WTC11 (cell line): ENCODE measurements at regions not wholly inside any gene's neighbourhood (a gene's known extent, or its start where the extent isn't known, plus 50 kb on each side); places are given as distances from the start of the nearest gene placed in this dataset.

Experiments used
- ATAC-seq: fragments of 200-7000 bp; cut with Tn5 transposase; 2 replicates; pipeline ENCODE4 v1.10.0; 2021; ENCODE audit warnings: mild to moderate bottlenecking, moderate library complexity
- CTCF ChIA-PET: fragments of 300-600 bp; sonication (Branson Sonifier 250); formaldehyde crosslinking; loops from one replicate; lab custom pipeline; 2021; ENCODE audit warnings: antibody characterized with exemption; lab: Charles Lee
- POLR2A ChIA-PET: fragments of 350-600 bp; sonication (Branson Sonifier 250); formaldehyde crosslinking; loops from one replicate; lab custom pipeline; 2021; ENCODE audit warnings: antibody characterized with exemption; lab: Charles Lee
- DNase-seq: peaks from one replicate; pipeline ENCODE4 v3.0.0; 2021; ENCODE audit warnings: low spot score
- H3K27ac Mint-ChIP-seq: 2 replicates; pipeline ENCODE4 v1.8.0; 2021; ENCODE audit warnings: mixed read lengths
- H3K27me3 Mint-ChIP-seq: 2 replicates; pipeline ENCODE4 v1.8.0; 2021; ENCODE audit warnings: low read depth, mild to moderate bottlenecking, moderate library complexity, mixed read lengths
- H3K36me3 Mint-ChIP-seq: 2 replicates; pipeline ENCODE4 v1.8.0; 2021; ENCODE audit warnings: mixed read lengths
- H3K4me1 Mint-ChIP-seq: 2 replicates; pipeline ENCODE4 v1.8.0; 2022; ENCODE audit warnings: mixed read lengths
- H3K4me3 Mint-ChIP-seq: 2 replicates; pipeline ENCODE4 v1.8.0; 2021; ENCODE audit warnings: mild to moderate bottlenecking, moderate library complexity, mixed read lengths
- H3K9me3 Mint-ChIP-seq: 2 replicates; pipeline ENCODE4 v1.8.0; 2021; ENCODE audit warnings: mixed read lengths
- CBFB ChIP-seq: sonication (generic); formaldehyde crosslinking; IDR thresholded peaks from 2 replicates; pipeline ENCODE4 v1.8.1; 2022; ENCODE audit warnings: mild to moderate bottlenecking, low read depth, missing genetic modification reagents
- ELF4 ChIP-seq: sonication (generic); formaldehyde crosslinking; IDR thresholded peaks from 2 replicates; pipeline ENCODE4 v1.8.1; 2022; ENCODE audit warnings: low read depth, mild to moderate bottlenecking, moderate library complexity, missing genetic modification reagents
- FOXJ3 ChIP-seq: sonication (generic); formaldehyde crosslinking; IDR thresholded peaks from 2 replicates; pipeline ENCODE4 v1.9.0; 2021; ENCODE audit warnings: missing genetic modification reagents, mild to moderate bottlenecking, borderline replicate concordance
- JUN ChIP-seq: sonication (generic); formaldehyde crosslinking; IDR thresholded peaks from 2 replicates; pipeline ENCODE4 v1.8.0; 2023; ENCODE audit warnings: mild to moderate bottlenecking, missing genetic modification reagents
- MYBL2 ChIP-seq: sonication (generic); formaldehyde crosslinking; IDR thresholded peaks from 2 replicates; pipeline ENCODE4 v1.8.1; 2023; ENCODE audit warnings: mild to moderate bottlenecking, moderate library complexity, missing genetic modification reagents
- NFYB ChIP-seq: sonication (generic); formaldehyde crosslinking; conservative IDR thresholded peaks from 2 replicates; pipeline ENCODE4 v1.8.0; 2022; ENCODE audit warnings: low read depth, missing genetic modification reagents
- PRRX2 ChIP-seq: fragments of 250-450 bp; sonication (Bioruptor Pico); IDR thresholded peaks from 2 replicates; pipeline ENCODE4 v1.8.0; 2021; ENCODE audit warnings: mild to moderate bottlenecking
- SP1 ChIP-seq: sonication (generic); formaldehyde crosslinking; conservative IDR thresholded peaks from 2 replicates; pipeline ENCODE4 v1.8.1; 2022; ENCODE audit warnings: missing genetic modification reagents
- TEAD1 ChIP-seq: sonication (generic); formaldehyde crosslinking; IDR thresholded peaks from 2 replicates; pipeline ENCODE4 v1.8.0; 2022; ENCODE audit warnings: mild to moderate bottlenecking, missing genetic modification reagents
- TP53 ChIP-seq: sonication (generic); formaldehyde crosslinking; IDR thresholded peaks from 2 replicates; pipeline ENCODE4 v1.8.1; 2023; ENCODE audit warnings: mild to moderate bottlenecking, missing genetic modification reagents
- ZNF416 ChIP-seq: fragments of 250-450 bp; sonication (Bioruptor Pico); IDR thresholded peaks from 2 replicates; pipeline ENCODE4 v1.9.0; 2021; ENCODE audit warnings: mild to moderate bottlenecking, inconsistent platforms
- TF ChIP-seq, protein P1 (sequence below): fragments of 250-450 bp; sonication (Bioruptor Pico); IDR thresholded peaks from 2 replicates; pipeline ENCODE4 v1.9.0; 2021; ENCODE audit warnings: mild to moderate bottlenecking
- TF ChIP-seq, protein P2 (sequence below): fragments of 250-450 bp; sonication (Bioruptor Pico); IDR thresholded peaks from 2 replicates; pipeline ENCODE4 v1.9.0; 2021; ENCODE audit warnings: mild to moderate bottlenecking, borderline replicate concordance
- TF ChIP-seq, protein P3 (sequence below): sonication (generic); formaldehyde crosslinking; IDR thresholded peaks from 2 replicates; pipeline ENCODE4 v1.8.0; 2022; ENCODE audit warnings: mild to moderate bottlenecking, missing genetic modification reagents
- TF ChIP-seq, protein P4 (sequence below): fragments of 200-600 bp; IDR thresholded peaks from 2 replicates; pipeline ENCODE4 v1.8.0; 2022; ENCODE audit warnings: antibody characterized with exemption
- TF ChIP-seq, protein P5 (sequence below): sonication (generic); formaldehyde crosslinking; IDR thresholded peaks from 2 replicates; pipeline ENCODE4 v1.8.0; 2023; ENCODE audit warnings: missing genetic modification reagents, mild to moderate bottlenecking, borderline replicate concordance
- TF ChIP-seq, protein P6 (sequence below): fragments of 250-450 bp; sonication (Bioruptor Pico); conservative IDR thresholded peaks from 2 replicates; pipeline ENCODE4 v1.9.0; 2021; ENCODE audit warnings: mild to moderate bottlenecking
- TF ChIP-seq, protein P7 (sequence below): sonication (generic); formaldehyde crosslinking; IDR thresholded peaks from 2 replicates; pipeline ENCODE4 v1.8.0; 2022; ENCODE audit warnings: mild to moderate bottlenecking, missing genetic modification reagents
- TF ChIP-seq, protein P8 (sequence below): sonication (generic); formaldehyde crosslinking; IDR thresholded peaks from 2 replicates; pipeline ENCODE4 v1.8.1; 2022; ENCODE audit warnings: low read depth, mild to moderate bottlenecking, moderate library complexity, missing genetic modification reagents, borderline replicate concordance

DNA sequence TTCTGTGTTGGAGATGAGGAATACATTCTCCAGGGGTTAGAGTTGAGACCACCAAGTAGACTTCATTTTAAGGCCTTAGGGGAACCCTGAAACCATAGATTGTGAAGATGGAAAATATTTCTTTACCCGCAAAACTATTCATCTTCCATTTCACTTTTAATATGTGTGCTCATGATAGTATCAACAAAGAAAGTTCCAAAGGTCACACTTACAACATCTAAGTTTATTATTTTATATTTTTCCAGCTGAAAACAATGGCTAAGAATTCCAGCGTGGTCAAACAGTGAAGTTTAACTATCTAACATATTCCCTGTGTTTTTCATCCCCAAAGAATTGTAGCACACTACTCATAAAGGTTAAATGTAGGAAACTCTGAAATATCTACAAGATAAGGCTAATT, 214.5 kb upstream of the GIMD1 start:
- POLR2A ChIA-PET, result no interaction called here
- TF ChIP-seq, protein P1, sequence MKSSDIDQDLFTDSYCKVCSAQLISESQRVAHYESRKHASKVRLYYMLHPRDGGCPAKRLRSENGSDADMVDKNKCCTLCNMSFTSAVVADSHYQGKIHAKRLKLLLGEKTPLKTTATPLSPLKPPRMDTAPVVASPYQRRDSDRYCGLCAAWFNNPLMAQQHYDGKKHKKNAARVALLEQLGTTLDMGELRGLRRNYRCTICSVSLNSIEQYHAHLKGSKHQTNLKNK, result no peak
- TF ChIP-seq ELF4 (no peak), TP53 (CRISPR knock-in tag) (no peak), MYBL2 (no peak), NFYB (CRISPR knock-in tag) (no peak), CBFB (CRISPR knock-in tag) (no peak), ZNF416 (CRISPR knock-in tag) (no peak), JUN (CRISPR knock-in tag) (no peak), SP1 (CRISPR knock-in tag) (no peak), PRRX2 (CRISPR knock-in tag) (no peak), FOXJ3 (CRISPR knock-in tag) (no peak), TEAD1 (CRISPR knock-in tag) (no peak)
- TF ChIP-seq, protein P2, sequence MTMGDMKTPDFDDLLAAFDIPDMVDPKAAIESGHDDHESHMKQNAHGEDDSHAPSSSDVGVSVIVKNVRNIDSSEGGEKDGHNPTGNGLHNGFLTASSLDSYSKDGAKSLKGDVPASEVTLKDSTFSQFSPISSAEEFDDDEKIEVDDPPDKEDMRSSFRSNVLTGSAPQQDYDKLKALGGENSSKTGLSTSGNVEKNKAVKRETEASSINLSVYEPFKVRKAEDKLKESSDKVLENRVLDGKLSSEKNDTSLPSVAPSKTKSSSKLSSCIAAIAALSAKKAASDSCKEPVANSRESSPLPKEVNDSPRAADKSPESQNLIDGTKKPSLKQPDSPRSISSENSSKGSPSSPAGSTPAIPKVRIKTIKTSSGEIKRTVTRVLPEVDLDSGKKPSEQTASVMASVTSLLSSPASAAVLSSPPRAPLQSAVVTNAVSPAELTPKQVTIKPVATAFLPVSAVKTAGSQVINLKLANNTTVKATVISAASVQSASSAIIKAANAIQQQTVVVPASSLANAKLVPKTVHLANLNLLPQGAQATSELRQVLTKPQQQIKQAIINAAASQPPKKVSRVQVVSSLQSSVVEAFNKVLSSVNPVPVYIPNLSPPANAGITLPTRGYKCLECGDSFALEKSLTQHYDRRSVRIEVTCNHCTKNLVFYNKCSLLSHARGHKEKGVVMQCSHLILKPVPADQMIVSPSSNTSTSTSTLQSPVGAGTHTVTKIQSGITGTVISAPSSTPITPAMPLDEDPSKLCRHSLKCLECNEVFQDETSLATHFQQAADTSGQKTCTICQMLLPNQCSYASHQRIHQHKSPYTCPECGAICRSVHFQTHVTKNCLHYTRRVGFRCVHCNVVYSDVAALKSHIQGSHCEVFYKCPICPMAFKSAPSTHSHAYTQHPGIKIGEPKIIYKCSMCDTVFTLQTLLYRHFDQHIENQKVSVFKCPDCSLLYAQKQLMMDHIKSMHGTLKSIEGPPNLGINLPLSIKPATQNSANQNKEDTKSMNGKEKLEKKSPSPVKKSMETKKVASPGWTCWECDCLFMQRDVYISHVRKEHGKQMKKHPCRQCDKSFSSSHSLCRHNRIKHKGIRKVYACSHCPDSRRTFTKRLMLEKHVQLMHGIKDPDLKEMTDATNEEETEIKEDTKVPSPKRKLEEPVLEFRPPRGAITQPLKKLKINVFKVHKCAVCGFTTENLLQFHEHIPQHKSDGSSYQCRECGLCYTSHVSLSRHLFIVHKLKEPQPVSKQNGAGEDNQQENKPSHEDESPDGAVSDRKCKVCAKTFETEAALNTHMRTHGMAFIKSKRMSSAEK, result no peak
- TF ChIP-seq, protein P3, sequence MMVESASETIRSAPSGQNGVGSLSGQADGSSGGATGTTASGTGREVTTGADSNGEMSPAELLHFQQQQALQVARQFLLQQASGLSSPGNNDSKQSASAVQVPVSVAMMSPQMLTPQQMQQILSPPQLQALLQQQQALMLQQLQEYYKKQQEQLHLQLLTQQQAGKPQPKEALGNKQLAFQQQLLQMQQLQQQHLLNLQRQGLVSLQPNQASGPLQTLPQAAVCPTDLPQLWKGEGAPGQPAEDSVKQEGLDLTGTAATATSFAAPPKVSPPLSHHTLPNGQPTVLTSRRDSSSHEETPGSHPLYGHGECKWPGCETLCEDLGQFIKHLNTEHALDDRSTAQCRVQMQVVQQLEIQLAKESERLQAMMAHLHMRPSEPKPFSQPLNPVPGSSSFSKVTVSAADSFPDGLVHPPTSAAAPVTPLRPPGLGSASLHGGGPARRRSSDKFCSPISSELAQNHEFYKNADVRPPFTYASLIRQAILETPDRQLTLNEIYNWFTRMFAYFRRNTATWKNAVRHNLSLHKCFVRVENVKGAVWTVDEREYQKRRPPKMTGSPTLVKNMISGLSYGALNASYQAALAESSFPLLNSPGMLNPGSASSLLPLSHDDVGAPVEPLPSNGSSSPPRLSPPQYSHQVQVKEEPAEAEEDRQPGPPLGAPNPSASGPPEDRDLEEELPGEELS, result no peak
- TF ChIP-seq, protein P4, sequence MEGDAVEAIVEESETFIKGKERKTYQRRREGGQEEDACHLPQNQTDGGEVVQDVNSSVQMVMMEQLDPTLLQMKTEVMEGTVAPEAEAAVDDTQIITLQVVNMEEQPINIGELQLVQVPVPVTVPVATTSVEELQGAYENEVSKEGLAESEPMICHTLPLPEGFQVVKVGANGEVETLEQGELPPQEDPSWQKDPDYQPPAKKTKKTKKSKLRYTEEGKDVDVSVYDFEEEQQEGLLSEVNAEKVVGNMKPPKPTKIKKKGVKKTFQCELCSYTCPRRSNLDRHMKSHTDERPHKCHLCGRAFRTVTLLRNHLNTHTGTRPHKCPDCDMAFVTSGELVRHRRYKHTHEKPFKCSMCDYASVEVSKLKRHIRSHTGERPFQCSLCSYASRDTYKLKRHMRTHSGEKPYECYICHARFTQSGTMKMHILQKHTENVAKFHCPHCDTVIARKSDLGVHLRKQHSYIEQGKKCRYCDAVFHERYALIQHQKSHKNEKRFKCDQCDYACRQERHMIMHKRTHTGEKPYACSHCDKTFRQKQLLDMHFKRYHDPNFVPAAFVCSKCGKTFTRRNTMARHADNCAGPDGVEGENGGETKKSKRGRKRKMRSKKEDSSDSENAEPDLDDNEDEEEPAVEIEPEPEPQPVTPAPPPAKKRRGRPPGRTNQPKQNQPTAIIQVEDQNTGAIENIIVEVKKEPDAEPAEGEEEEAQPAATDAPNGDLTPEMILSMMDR, result no peak
- TF ChIP-seq, protein P5, sequence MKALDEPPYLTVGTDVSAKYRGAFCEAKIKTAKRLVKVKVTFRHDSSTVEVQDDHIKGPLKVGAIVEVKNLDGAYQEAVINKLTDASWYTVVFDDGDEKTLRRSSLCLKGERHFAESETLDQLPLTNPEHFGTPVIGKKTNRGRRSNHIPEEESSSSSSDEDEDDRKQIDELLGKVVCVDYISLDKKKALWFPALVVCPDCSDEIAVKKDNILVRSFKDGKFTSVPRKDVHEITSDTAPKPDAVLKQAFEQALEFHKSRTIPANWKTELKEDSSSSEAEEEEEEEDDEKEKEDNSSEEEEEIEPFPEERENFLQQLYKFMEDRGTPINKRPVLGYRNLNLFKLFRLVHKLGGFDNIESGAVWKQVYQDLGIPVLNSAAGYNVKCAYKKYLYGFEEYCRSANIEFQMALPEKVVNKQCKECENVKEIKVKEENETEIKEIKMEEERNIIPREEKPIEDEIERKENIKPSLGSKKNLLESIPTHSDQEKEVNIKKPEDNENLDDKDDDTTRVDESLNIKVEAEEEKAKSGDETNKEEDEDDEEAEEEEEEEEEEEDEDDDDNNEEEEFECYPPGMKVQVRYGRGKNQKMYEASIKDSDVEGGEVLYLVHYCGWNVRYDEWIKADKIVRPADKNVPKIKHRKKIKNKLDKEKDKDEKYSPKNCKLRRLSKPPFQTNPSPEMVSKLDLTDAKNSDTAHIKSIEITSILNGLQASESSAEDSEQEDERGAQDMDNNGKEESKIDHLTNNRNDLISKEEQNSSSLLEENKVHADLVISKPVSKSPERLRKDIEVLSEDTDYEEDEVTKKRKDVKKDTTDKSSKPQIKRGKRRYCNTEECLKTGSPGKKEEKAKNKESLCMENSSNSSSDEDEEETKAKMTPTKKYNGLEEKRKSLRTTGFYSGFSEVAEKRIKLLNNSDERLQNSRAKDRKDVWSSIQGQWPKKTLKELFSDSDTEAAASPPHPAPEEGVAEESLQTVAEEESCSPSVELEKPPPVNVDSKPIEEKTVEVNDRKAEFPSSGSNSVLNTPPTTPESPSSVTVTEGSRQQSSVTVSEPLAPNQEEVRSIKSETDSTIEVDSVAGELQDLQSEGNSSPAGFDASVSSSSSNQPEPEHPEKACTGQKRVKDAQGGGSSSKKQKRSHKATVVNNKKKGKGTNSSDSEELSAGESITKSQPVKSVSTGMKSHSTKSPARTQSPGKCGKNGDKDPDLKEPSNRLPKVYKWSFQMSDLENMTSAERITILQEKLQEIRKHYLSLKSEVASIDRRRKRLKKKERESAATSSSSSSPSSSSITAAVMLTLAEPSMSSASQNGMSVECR (CRISPR knock-in tag), result no peak
- TF ChIP-seq, protein P6, sequence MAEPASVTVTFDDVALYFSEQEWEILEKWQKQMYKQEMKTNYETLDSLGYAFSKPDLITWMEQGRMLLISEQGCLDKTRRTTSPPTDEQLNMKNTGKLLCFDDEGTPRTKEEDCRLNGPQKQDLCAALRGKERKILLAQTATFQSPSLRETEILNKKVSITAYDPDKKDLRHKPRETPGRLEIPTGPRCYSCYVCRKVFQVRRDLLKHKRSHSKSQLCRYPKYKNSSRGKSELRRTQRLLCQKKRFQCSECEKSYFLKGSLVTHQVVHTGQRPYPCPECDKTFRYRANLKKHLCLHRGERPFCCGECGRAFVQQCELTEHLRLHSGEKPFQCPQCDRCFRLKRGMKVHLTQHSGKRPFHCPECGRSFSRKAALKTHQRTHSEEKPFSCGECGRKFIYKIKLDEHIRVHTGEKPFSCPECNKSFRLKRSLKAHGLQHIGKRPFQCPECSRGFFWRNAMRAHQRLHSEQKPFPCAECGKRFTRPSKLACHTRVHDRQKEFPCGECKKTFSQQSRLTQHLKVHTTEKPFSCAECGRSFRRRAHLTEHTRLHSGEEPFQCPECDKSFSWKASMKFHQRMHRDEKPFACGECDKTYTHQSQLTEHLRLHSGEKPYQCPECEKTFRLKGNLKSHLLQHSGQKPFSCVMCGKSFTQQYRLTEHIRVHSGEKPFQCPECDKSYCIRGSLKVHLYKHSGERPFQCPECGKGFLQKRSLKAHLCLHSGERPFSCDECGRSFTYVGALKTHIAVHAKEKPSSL (CRISPR knock-in tag), result no peak
- TF ChIP-seq, protein P7, sequence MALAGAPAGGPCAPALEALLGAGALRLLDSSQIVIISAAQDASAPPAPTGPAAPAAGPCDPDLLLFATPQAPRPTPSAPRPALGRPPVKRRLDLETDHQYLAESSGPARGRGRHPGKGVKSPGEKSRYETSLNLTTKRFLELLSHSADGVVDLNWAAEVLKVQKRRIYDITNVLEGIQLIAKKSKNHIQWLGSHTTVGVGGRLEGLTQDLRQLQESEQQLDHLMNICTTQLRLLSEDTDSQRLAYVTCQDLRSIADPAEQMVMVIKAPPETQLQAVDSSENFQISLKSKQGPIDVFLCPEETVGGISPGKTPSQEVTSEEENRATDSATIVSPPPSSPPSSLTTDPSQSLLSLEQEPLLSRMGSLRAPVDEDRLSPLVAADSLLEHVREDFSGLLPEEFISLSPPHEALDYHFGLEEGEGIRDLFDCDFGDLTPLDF (CRISPR knock-in tag), result no peak
- TF ChIP-seq, protein P8, sequence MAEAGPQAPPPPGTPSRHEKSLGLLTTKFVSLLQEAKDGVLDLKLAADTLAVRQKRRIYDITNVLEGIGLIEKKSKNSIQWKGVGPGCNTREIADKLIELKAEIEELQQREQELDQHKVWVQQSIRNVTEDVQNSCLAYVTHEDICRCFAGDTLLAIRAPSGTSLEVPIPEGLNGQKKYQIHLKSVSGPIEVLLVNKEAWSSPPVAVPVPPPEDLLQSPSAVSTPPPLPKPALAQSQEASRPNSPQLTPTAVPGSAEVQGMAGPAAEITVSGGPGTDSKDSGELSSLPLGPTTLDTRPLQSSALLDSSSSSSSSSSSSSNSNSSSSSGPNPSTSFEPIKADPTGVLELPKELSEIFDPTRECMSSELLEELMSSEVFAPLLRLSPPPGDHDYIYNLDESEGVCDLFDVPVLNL, result no peak

More for the DNA sequence above, 214.5 kb upstream of the GIMD1 start:
- H3K4me3 Mint-ChIP-seq, result no peak overlapping the region
- H3K4me1 Mint-ChIP-seq, result peaks cover 33% of the 10 kb centered on the region
- H3K9me3 Mint-ChIP-seq, result peaks cover 8% of the 10 kb centered on the region
- DNase-seq (no peak), ATAC-seq (no peak)
- CTCF ChIA-PET, result interaction anchor here (1.2 kb wide), 1 partner anchor 36 kb away, joined by 3 read pairs; no protein-coding TSS in a partner anchor
- no peaks in the 10 kb centered on the region for H3K36me3 Mint-ChIP-seq
- no peak overlapping the region for H3K27ac Mint-ChIP-seq
- no peaks in the 10 kb centered on the region for H3K27me3 Mint-ChIP-seq
